SK-N-SH treated with all-trans-retinoic acid at 6 μM for 48 hours (cell line): ENCODE measurements at regions not wholly inside any gene's neighbourhood (a gene's known extent, or its start where the extent isn't known, plus 50 kb on each side); places are given as distances from the start of the nearest gene placed in this dataset.

Experiments
- ATAC-seq: fragments of 200-7000 bp; cut with Tn5 transposase; 3 replicates; pipeline ENCODE4 v1.9.1; 2020; ENCODE audit warnings: mild to moderate bottlenecking, moderate library complexity
- ARNTL ChIP-seq: fragments of 450-650 bp; formaldehyde crosslinking; IDR thresholded peaks from 2 replicates; pipeline ENCODE4 v1.5.0; 2020; ENCODE audit warnings: low read depth, mild to moderate bottlenecking, moderate library complexity, borderline replicate concordance
- BACH2 ChIP-seq: fragments of 250-450 bp; sonication (Bioruptor Pico); IDR thresholded peaks from 2 replicates; pipeline ENCODE4 v1.9.0; 2021; ENCODE audit warnings: mild to moderate bottlenecking, borderline replicate concordance
- CREB5 ChIP-seq: fragments of 250-450 bp; sonication (Bioruptor Pico); IDR thresholded peaks from 2 replicates; pipeline ENCODE4 v1.5.1; 2020; ENCODE audit warnings: low read depth, mild to moderate bottlenecking, moderate library complexity
- CSDC2 ChIP-seq: fragments of 250-450 bp; sonication (Bioruptor Pico); IDR thresholded peaks from 2 replicates; pipeline ENCODE4 v1.5.0; 2020; ENCODE audit warnings: mild to moderate bottlenecking, moderate library complexity
- CSRNP3 ChIP-seq: fragments of 250-450 bp; sonication (Bioruptor Pico); IDR thresholded peaks from 2 replicates; pipeline ENCODE4 v1.5.1; 2021; ENCODE audit warnings: mild to moderate bottlenecking, moderate library complexity
- ESRRG ChIP-seq: fragments of 250-450 bp; sonication (Bioruptor Pico); IDR thresholded peaks from 2 replicates; pipeline ENCODE4 v1.6.1; 2021; ENCODE audit warnings: mild to moderate bottlenecking
- ISL1 ChIP-seq: fragments of 250-450 bp; sonication (Bioruptor Pico); IDR thresholded peaks from 2 replicates; pipeline ENCODE4 v2.1.2; 2022; ENCODE audit warnings: mild to moderate bottlenecking, moderate library complexity
- OSR1 ChIP-seq: fragments of 250-450 bp; sonication (Bioruptor Pico); IDR thresholded peaks from 2 replicates; pipeline ENCODE4 v1.8.0; 2022; ENCODE audit warnings: moderate library complexity, mild to moderate bottlenecking, inconsistent platforms
- PATZ1 ChIP-seq: fragments of 250-450 bp; sonication (Bioruptor Pico); IDR thresholded peaks from 2 replicates; pipeline ENCODE4 v1.8.0; 2020; ENCODE audit warnings: mild to moderate bottlenecking, moderate library complexity, borderline replicate concordance
- PPARA ChIP-seq: fragments of 250-450 bp; sonication (Bioruptor Pico); IDR thresholded peaks from 2 replicates; pipeline ENCODE4 v1.5.0; 2020; ENCODE audit warnings: mild to moderate bottlenecking, borderline replicate concordance
- RARB ChIP-seq: fragments of 250-450 bp; sonication (Bioruptor Pico); IDR thresholded peaks from 2 replicates; pipeline ENCODE4 v1.8.0; 2021; ENCODE audit warnings: mild to moderate bottlenecking, moderate library complexity
- SNAI2 ChIP-seq: fragments of 250-450 bp; sonication (Bioruptor Pico); IDR thresholded peaks from 2 replicates; pipeline ENCODE4 v1.5.0; 2020; ENCODE audit warnings: mild to moderate bottlenecking, moderate library complexity
- TCF4 ChIP-seq: fragments of 250-450 bp; sonication (Bioruptor Pico); IDR thresholded peaks from 2 replicates; pipeline ENCODE4 v1.8.0; 2021; ENCODE audit warnings: mild to moderate bottlenecking, moderate library complexity, borderline replicate concordance
- TOX ChIP-seq: fragments of 250-450 bp; sonication (Bioruptor Pico); IDR thresholded peaks from 2 replicates; pipeline ENCODE4 v1.8.0; 2021; ENCODE audit warnings: mild to moderate bottlenecking, moderate library complexity, borderline replicate concordance
- TSHZ2 ChIP-seq: fragments of 250-450 bp; sonication (Bioruptor Pico); IDR thresholded peaks from 2 replicates; pipeline ENCODE4 v1.5.0; 2020; ENCODE audit warnings: mild to moderate bottlenecking, moderate library complexity
- ZC3H10 ChIP-seq: fragments of 250-450 bp; sonication (Bioruptor Pico); IDR thresholded peaks from 2 replicates; pipeline ENCODE4 v1.5.1; 2021; ENCODE audit warnings: mild to moderate bottlenecking, moderate library complexity
- ZFP3 ChIP-seq: fragments of 250-450 bp; sonication (Bioruptor Pico); IDR thresholded peaks from 2 replicates; pipeline ENCODE4 v1.5.0; 2020; ENCODE audit warnings: mild to moderate bottlenecking, moderate library complexity
- ZFP30 ChIP-seq: fragments of 450-650 bp; formaldehyde crosslinking; IDR thresholded peaks from 2 replicates; pipeline ENCODE4 v1.5.0; 2022; ENCODE audit warnings: mild to moderate bottlenecking, moderate library complexity
- ZNF565 ChIP-seq: fragments of 450-650 bp; formaldehyde crosslinking; conservative IDR thresholded peaks from 2 replicates; pipeline ENCODE4 v1.5.0; 2020; ENCODE audit warnings: low read depth, mild to moderate bottlenecking, moderate library complexity
- ZNF70 ChIP-seq: fragments of 450-650 bp; formaldehyde crosslinking; IDR thresholded peaks from 2 replicates; pipeline ENCODE4 v1.5.0; 2020; ENCODE audit warnings: mild to moderate bottlenecking, moderate library complexity
- ZNF8 ChIP-seq: fragments of 450-650 bp; formaldehyde crosslinking; IDR thresholded peaks from 2 replicates; pipeline ENCODE4 v1.5.0; 2020; ENCODE audit warnings: mild to moderate bottlenecking, moderate library complexity

GRCh38 chr16:54359555-54359954, 73.0 kb upstream of the IRX3 start:
- no peak for ATAC-seq
- TF ChIP-seq ZFP3 (CRISPR knock-in tag) (no peak), OSR1 (no peak), CSDC2 (no peak), ZFP30 (no peak), ISL1 (CRISPR knock-in tag) (no peak), PPARA (no peak), CSRNP3 (no peak), ZNF565 (CRISPR knock-in tag) (no peak), PATZ1 (no peak), ZC3H10 (CRISPR knock-in tag) (no peak), TCF4 (CRISPR knock-in tag) (no peak)

- no peak for ATAC-seq
- TF ChIP-seq SNAI2 (CRISPR knock-in tag) (no peak), BACH2 (no peak), RARB (CRISPR knock-in tag) (no peak), ZFP30 (no peak), ESRRG (no peak), OSR1 (no peak), PATZ1 (no peak), PPARA (no peak), TSHZ2 (CRISPR knock-in tag) (no peak), ZNF70 (CRISPR knock-in tag) (no peak), ZC3H10 (CRISPR knock-in tag) (no peak), ISL1 (CRISPR knock-in tag) (no peak), CSDC2 (no peak), ZNF8 (CRISPR knock-in tag) (no peak), ZFP3 (CRISPR knock-in tag) (no peak), CREB5 (CRISPR knock-in tag) (no peak), ARNTL (CRISPR knock-in tag) (no peak), ZNF565 (CRISPR knock-in tag) (no peak)
Observed at GRCh38 chr16:54359081-54359480, 72.5 kb upstream of the IRX3 start.

- no peak for ATAC-seq
- TF ChIP-seq ESRRG = no peak
- no peak for TF ChIP-seq SNAI2 (CRISPR knock-in tag)
- TF ChIP-seq BACH2 = no peak
- no peak for TF ChIP-seq OSR1
- no peak for TF ChIP-seq CSRNP3
- TF ChIP-seq TCF4 (CRISPR knock-in tag) = no peak
- TF ChIP-seq ARNTL (CRISPR knock-in tag) = no peak
- TF ChIP-seq ZFP3 (CRISPR knock-in tag) = no peak
- no peak for TF ChIP-seq CREB5 (CRISPR knock-in tag)
- no peak for TF ChIP-seq ZC3H10 (CRISPR knock-in tag)
- TF ChIP-seq PPARA = no peak
- no peak for TF ChIP-seq ZNF8 (CRISPR knock-in tag)
- no peak for TF ChIP-seq CSDC2
- no peak for TF ChIP-seq ZNF565 (CRISPR knock-in tag)
- TF ChIP-seq PATZ1 = no peak
- TF ChIP-seq TOX (CRISPR knock-in tag) = no peak
- no peak for TF ChIP-seq ZFP30
Observed at GRCh38 chr16:54356391-54356790, 69.8 kb upstream of the IRX3 start.
